ENCODE measurements at regions not wholly inside any gene's neighbourhood (a gene's known extent, or its start where the extent isn't known, plus 50 kb on each side); places are given as distances from the start of the nearest gene placed in this dataset.
A peak's percentile ranks its signal among the peaks of the same experiment; 100 is the strongest.

DNA sequence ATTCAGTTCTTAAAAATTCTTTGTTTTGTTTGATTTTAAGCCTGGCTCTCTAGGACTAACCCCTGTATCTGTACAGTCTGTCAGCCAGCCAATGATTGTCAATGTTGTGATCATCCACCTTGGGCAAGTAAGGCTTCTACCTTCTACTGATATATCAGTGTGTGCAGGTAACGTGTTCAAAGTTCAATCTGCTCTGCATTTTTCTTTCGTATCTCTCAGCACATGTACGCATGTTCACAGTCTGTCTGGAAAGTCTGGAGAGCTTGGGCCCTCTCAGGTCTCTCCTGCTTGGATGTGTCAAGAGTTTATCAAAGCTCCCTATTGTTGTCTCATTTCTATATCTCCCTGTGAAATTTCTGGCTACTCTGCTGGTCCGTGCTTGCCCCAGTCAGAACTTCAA is 138.6 kb upstream of the VRK1 start:
- CTCF ChIA-PET (ENCODE audit: partially characterized antibody), result interaction anchor here (0.9 to 1.7 kb wide), 3 partner anchors 22 to 86 kb away, joined by 3 to 7 read pairs (median 3); no protein-coding TSS in a partner anchor
- no peaks in the 10 kb centered on the region for H3K79me2 ChIP-seq (ENCODE audit: control insufficient read depth in 1 of 2, insufficient read depth in 2 of 2, low read length in 2 of 2)
- FAIRE-seq, result no peak

More for the DNA sequence above, 138.6 kb upstream of the VRK1 start:
- no peak for TF ChIP-seq EZH2 (IDR thresholded peaks at IDR 0.05; ENCODE audit: low read depth, low read length, severe bottlenecking)
- no peak for TF ChIP-seq GTF2F1 (IDR thresholded peaks at IDR 0.05; ENCODE audit: borderline replicate concordance, low read depth, low read length)
- TF ChIP-seq CBX5 (IDR thresholded peaks at IDR 0.05; ENCODE audit: low read depth, low read length), result no peak
- no peak for TF ChIP-seq FOSL1 (IDR thresholded peaks at IDR 0.05; ENCODE audit: insufficient read depth, low read depth, low read length)
- TF ChIP-seq POLR2A (IDR thresholded peaks at IDR 0.05; ENCODE audit: control extremely low read depth in 1 of 2, low read depth in 2 of 2, low read length in 2 of 2), result no peak
- TF ChIP-seq, protein P1, sequence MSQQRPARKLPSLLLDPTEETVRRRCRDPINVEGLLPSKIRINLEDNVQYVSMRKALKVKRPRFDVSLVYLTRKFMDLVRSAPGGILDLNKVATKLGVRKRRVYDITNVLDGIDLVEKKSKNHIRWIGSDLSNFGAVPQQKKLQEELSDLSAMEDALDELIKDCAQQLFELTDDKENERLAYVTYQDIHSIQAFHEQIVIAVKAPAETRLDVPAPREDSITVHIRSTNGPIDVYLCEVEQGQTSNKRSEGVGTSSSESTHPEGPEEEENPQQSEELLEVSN (IDR thresholded peaks at IDR 0.05), result no peak
- TF ChIP-seq SP2 (IDR thresholded peaks at IDR 0.05; ENCODE audit: low read length), result no peak
- Histone ChIP-seq H3K9me3 (ENCODE audit: insufficient read depth in 2 of 2, low read depth in 1 of 2, low read length in 1 of 2) (no peaks in the 10 kb centered on the region), H2BK15ac (ENCODE audit: low read length) (no peak overlapping the region), H2BK12ac (ENCODE audit: low read depth, low read length) (0 out of 2 replicates have a peak overlapping the region, but pooled peaks have one; percentile 2), H4K8ac (ENCODE audit: extremely low read depth, insufficient read depth, low read length) (no peak overlapping the region), H3K18ac (ENCODE audit: extremely low read depth, low read length) (no peak overlapping the region), H3K4me3 (ENCODE audit: extremely low read depth in 1 of 4, insufficient read depth in 2 of 4, low read depth in 3 of 4, low read length in 4 of 4) (no peak overlapping the region), H3K4me1 (replicated peaks in 1 of 4; ENCODE audit: control insufficient read depth in 3 of 4, insufficient read depth in 4 of 4, low read length in 3 of 4) (peaks cover 0 to 11% (median 6%) of the 10 kb centered on the region in 4 experiments; a peak in 4 of 7 replicates), H3K9ac (replicated peaks in 1 of 4; ENCODE audit: extremely low read depth in 1 of 4, low read depth in 3 of 4, low read length in 3 of 4) (no peak overlapping the region), H3K4me2 (ENCODE audit: insufficient read depth in 1 of 2, low read depth in 2 of 2, low read length in 2 of 2) (no peak overlapping the region), H4K20me1 (replicated peaks in 1 of 2; ENCODE audit: control insufficient read depth in 1 of 2, insufficient read depth in 2 of 2, low read length in 2 of 2) (no peaks in the 10 kb centered on the region), H4K5ac (ENCODE audit: insufficient read length, low read depth, low read length) (no peak overlapping the region), H2AK5ac (ENCODE audit: low read depth, low read length) (no peak overlapping the region), H2AFZ (ENCODE audit: low read length) (no peak overlapping the region), H4K91ac (replicated peaks; ENCODE audit: insufficient read length, low read length) (no peak overlapping the region), H2BK20ac (ENCODE audit: low read length) (no peak overlapping the region), H3K14ac (ENCODE audit: insufficient read length) (no peak overlapping the region), H3K27ac (ENCODE audit: low read depth, low read length) (no peak overlapping the region), H2BK120ac (replicated peaks; ENCODE audit: low read depth, low read length) (no peak overlapping the region), H3K23ac (ENCODE audit: insufficient read length) (no peak overlapping the region), H3K23me2 (ENCODE audit: low read depth, low read length) (no peaks in the 10 kb centered on the region), H3K56ac (replicated peaks; ENCODE audit: insufficient read length, low read depth, low read length) (no peak overlapping the region), H3K4ac (replicated peaks; ENCODE audit: insufficient read length, low read depth, low read length) (no peak overlapping the region), H2BK5ac (ENCODE audit: low read depth, low read length) (no peak overlapping the region), H3K79me1 (ENCODE audit: low read depth, low read length) (no peaks in the 10 kb centered on the region), H3K36me3 (ENCODE audit: control insufficient read depth in 2 of 4, insufficient read depth in 4 of 4, low read length in 3 of 4) (no peaks in the 10 kb centered on the region), H3K27me3 (replicated peaks in 1 of 4; ENCODE audit: control insufficient read depth in 3 of 4, extremely low read depth in 1 of 4, insufficient read depth in 3 of 4, low read length in 3 of 4) (no peaks in the 10 kb centered on the region)
- POLR2A ChIA-PET (ENCODE audit: partially characterized antibody), result interaction anchor here (0.6 kb wide), 1 partner anchor 59 kb away, joined by 3 read pairs; no protein-coding TSS in a partner anchor
- WGBS, 2 experiments (ENCODE audit: extremely low coverage in 1 of 2, insufficient coverage in 1 of 2, insufficient read length in 1 of 2, insufficient replicate concordance in 2 of 2, low coverage in 1 of 2, low lambda C conversion rate in 2 of 2, missing lambda C conversion rate in 1 of 2), result 98% methylated on average over 4 of the region's 4 CpGs; no CpG with 5 or more reads in 1 of the 2 experiments
- DNase-seq (ENCODE audit: low read depth in 1 of 2, low spot score in 2 of 2), result peak in 1 of 2 experiments; percentile 17
